ENCODE measurements at regions not wholly inside any gene's neighbourhood (a gene's known extent, or its start where the extent isn't known, plus 50 kb on each side); places are given as distances from the start of the nearest gene placed in this dataset.

GRCh38 chr5:3175416-3175815 lies 420.2 kb upstream of the IRX1 start:
- POLR2A ChIA-PET, result no interaction called here

GRCh38 chr5:3167473-3167872 lies 416.0 kb upstream of the IRX2 start:
- Histone ChIP-seq H3K4me3 (ENCODE audit: low read depth in 2 of 2, low read length in 2 of 2) (no peak overlapping the region), H3K9me3 (ENCODE audit: control insufficient read depth, insufficient read depth, low read depth, low read length) (peaks cover 15% of the 10 kb centered on the region), H3K27me3 (ENCODE audit: control insufficient read depth, insufficient read depth, low read length) (no peaks in the 10 kb centered on the region), H3K36me3 (ENCODE audit: control insufficient read depth, insufficient read depth, low read length) (no peaks in the 10 kb centered on the region; the same call in 1 of the 2 replicates), H3K27ac (ENCODE audit: low read length) (no peak overlapping the region), H3K4me1 (ENCODE audit: control insufficient read depth, insufficient read depth, low read length) (no peaks in the 10 kb centered on the region)
- no peak for DNase-seq (ENCODE audit: low read depth, low spot score)
- ATAC-seq, result no peak
- TF ChIP-seq TCF7L2 (IDR thresholded peaks at IDR 0.05; ENCODE audit: low read depth, low read length) (no peak), POLR2AphosphoS5 (IDR thresholded peaks at IDR 0.05; ENCODE audit: low read depth, low read length) (no peak), SIN3A (IDR thresholded peaks at IDR 0.05; ENCODE audit: borderline replicate concordance, insufficient read depth, low read depth, low read length) (no peak)
- TF ChIP-seq, protein P1, sequence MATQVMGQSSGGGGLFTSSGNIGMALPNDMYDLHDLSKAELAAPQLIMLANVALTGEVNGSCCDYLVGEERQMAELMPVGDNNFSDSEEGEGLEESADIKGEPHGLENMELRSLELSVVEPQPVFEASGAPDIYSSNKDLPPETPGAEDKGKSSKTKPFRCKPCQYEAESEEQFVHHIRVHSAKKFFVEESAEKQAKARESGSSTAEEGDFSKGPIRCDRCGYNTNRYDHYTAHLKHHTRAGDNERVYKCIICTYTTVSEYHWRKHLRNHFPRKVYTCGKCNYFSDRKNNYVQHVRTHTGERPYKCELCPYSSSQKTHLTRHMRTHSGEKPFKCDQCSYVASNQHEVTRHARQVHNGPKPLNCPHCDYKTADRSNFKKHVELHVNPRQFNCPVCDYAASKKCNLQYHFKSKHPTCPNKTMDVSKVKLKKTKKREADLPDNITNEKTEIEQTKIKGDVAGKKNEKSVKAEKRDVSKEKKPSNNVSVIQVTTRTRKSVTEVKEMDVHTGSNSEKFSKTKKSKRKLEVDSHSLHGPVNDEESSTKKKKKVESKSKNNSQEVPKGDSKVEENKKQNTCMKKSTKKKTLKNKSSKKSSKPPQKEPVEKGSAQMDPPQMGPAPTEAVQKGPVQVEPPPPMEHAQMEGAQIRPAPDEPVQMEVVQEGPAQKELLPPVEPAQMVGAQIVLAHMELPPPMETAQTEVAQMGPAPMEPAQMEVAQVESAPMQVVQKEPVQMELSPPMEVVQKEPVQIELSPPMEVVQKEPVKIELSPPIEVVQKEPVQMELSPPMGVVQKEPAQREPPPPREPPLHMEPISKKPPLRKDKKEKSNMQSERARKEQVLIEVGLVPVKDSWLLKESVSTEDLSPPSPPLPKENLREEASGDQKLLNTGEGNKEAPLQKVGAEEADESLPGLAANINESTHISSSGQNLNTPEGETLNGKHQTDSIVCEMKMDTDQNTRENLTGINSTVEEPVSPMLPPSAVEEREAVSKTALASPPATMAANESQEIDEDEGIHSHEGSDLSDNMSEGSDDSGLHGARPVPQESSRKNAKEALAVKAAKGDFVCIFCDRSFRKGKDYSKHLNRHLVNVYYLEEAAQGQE (IDR thresholded peaks at IDR 0.05; ENCODE audit: insufficient read depth in 1 of 2, low read depth in 2 of 2, low read length in 1 of 2), result no peak
- TF ChIP-seq, protein P2, sequence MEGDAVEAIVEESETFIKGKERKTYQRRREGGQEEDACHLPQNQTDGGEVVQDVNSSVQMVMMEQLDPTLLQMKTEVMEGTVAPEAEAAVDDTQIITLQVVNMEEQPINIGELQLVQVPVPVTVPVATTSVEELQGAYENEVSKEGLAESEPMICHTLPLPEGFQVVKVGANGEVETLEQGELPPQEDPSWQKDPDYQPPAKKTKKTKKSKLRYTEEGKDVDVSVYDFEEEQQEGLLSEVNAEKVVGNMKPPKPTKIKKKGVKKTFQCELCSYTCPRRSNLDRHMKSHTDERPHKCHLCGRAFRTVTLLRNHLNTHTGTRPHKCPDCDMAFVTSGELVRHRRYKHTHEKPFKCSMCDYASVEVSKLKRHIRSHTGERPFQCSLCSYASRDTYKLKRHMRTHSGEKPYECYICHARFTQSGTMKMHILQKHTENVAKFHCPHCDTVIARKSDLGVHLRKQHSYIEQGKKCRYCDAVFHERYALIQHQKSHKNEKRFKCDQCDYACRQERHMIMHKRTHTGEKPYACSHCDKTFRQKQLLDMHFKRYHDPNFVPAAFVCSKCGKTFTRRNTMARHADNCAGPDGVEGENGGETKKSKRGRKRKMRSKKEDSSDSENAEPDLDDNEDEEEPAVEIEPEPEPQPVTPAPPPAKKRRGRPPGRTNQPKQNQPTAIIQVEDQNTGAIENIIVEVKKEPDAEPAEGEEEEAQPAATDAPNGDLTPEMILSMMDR (IDR thresholded peaks at IDR 0.05), result no peak
- intact Hi-C loops (cut with micrococcal nuclease; ENCODE audit: unreplicated experiment), result no loop called here
- in situ Hi-C loops (cut with HindIII; ENCODE audit: low pct_unique_long_range_greater_than_20kb, low sequenced_read_pairs), result no loop called here
- ChIA-PET POLR2A (no interaction called here), CTCF (no interaction called here)
- no TSS peak for BruUV-seq (replicated peaks)

More at GRCh38 chr5:3175416-3175815, 420.2 kb upstream of the IRX1 start:
- H3K4me1 ChIP-seq (ENCODE audit: control insufficient read depth, insufficient read depth, low read length), result no peaks in the 10 kb centered on the region
- BruUV-seq (replicated peaks), result no TSS peak
- no peaks in the 10 kb centered on the region for H3K36me3 ChIP-seq (ENCODE audit: control insufficient read depth, insufficient read depth, low read length)
- intact Hi-C loops (cut with micrococcal nuclease; ENCODE audit: unreplicated experiment) (no loop called here), in situ Hi-C loops (cut with HindIII; ENCODE audit: low pct_unique_long_range_greater_than_20kb, low sequenced_read_pairs) (no loop called here)
- DNase-seq (ENCODE audit: low read depth, low spot score) (no peak), ATAC-seq (no peak)
- no peak overlapping the region for H3K27ac ChIP-seq (ENCODE audit: low read length)
- no peak overlapping the region for H3K4me3 ChIP-seq (ENCODE audit: low read depth in 2 of 2, low read length in 2 of 2)
- no peaks in the 10 kb centered on the region for H3K9me3 ChIP-seq (ENCODE audit: control insufficient read depth, insufficient read depth, low read depth, low read length)
- TF ChIP-seq, protein P1 (IDR thresholded peaks at IDR 0.05; ENCODE audit: insufficient read depth in 1 of 2, low read depth in 2 of 2, low read length in 1 of 2), result no peak
- TF ChIP-seq POLR2AphosphoS5 (IDR thresholded peaks at IDR 0.05; ENCODE audit: low read depth, low read length), result no peak
- TF ChIP-seq, protein P2 (IDR thresholded peaks at IDR 0.05), result no peak
- no peak for TF ChIP-seq TCF7L2 (IDR thresholded peaks at IDR 0.05; ENCODE audit: low read depth, low read length)
- TF ChIP-seq SIN3A (IDR thresholded peaks at IDR 0.05; ENCODE audit: borderline replicate concordance, insufficient read depth, low read depth, low read length), result no peak
- CTCF ChIA-PET, result no interaction called here
- peaks cover 5% of the 10 kb centered on the region; the same call in 1 of the 2 replicates for H3K27me3 ChIP-seq (ENCODE audit: control insufficient read depth, insufficient read depth, low read length)

Measured in Panc1 (cell line).